Heart right ventricle (tissue), 16 donors: ENCODE measurements at regions not wholly inside any gene's neighbourhood (a gene's known extent, or its start where the extent isn't known, plus 50 kb on each side); places are given as distances from the start of the nearest gene placed in this dataset.

Experiments
- ATAC-seq, 8 donors: fragments of 200-7000 bp; cut with Tn5 transposase; one replicate each; pipeline ENCODE4 v1.9.1; 2020; ENCODE audit warnings: mild to moderate bottlenecking in 8 of 8, moderate library complexity in 8 of 8, moderate number of reproducible peaks in 1 of 8
- DNase-seq, 2 donors: peaks; one replicate each; pipeline ENCODE4 v3.0.0-alpha.2; 2020
- H3K27ac ChIP-seq, 10 donors: fragments of 200-600 bp; sonication (generic) in 2 of 10; one replicate each; pipeline versions ENCODE4 v1.5.0 to v1.8.0; 2020 to 2022; ENCODE audit warnings: mild to moderate bottlenecking in 3 of 10
- H3K27me3 ChIP-seq, 7 donors: fragments of 200-600 bp; one replicate each; pipeline ENCODE4 v1.8.0; 2021 to 2022; ENCODE audit warnings: mild to moderate bottlenecking in 2 of 7
- H3K36me3 ChIP-seq, 9 donors: fragments of 200-600 bp; sonication (generic) in 1 of 9; one replicate each; pipeline versions ENCODE4 v1.5.0 to v1.8.0; 2020 to 2022; ENCODE audit warnings: mild to moderate bottlenecking in 2 of 9
- H3K4me1 ChIP-seq, 9 donors: fragments of 200-600 bp; sonication (generic) in 1 of 9; one replicate each; pipeline versions ENCODE4 v1.5.0 to v1.8.0; 2020 to 2022; ENCODE audit warnings: mild to moderate bottlenecking in 4 of 9
- H3K4me3 ChIP-seq, 10 donors: fragments of 200-600 bp; sonication (generic) in 2 of 10; one replicate each; pipeline versions ENCODE4 v1.5.0 to v1.8.0; 2020 to 2022; ENCODE audit warnings: mild to moderate bottlenecking in 7 of 10, moderate library complexity in 2 of 10
- H3K9me3 ChIP-seq, 11 donors: fragments of 200-600 bp in 10 of 11; sonication (generic) in 2 of 11; one replicate each; pipeline versions ENCODE4 v1.5.0 to v1.8.0; 2013 to 2022; ENCODE audit warnings: mild to moderate bottlenecking in 2 of 11, control low read depth in 1 of 11, moderate library complexity in 1 of 11
- WGBS, 2 donors: extraction: QIAGEN DNeasy Blood & Tissue Kit; methylation state at CpG; one replicate each; pipeline ENCODE4 v1.1.7; 2013; ENCODE audit warnings: inconsistent platforms in 1 of 2; 5-methylcytosine and 5-hydroxymethylcytosine counted together
- intact Hi-C, 10 donors: fragments of 100-400 bp; cut with DNase I; formaldehyde crosslinking; loops; one replicate each; pipeline versions ENCODE4 v1.11.1 to v1.14.2; 2022
- TF ChIP-seq, protein P1 (sequence below), 9 donors: fragments of 200-600 bp; sonication (generic) in 2 of 9; IDR thresholded peaks; one replicate each; pipeline versions ENCODE4 v1.5.0 to v1.8.0; 2021 to 2022; ENCODE audit warnings: antibody characterized with exemption in 9 of 9, mild to moderate bottlenecking in 5 of 9, moderate library complexity in 1 of 9
- donor health status: Arrhythmogenic right ventricular cardiomyopathy.
- donor health status: ischemic (EF 13 %, LVEDD 7.1; RV severe dilation, severe dysfunction).
- donor health status: healthy with polysubstance abuse.
- donor health status: DM: no; HTN: yes; CAD: no.
- donor health status: DM: no; HTN: no; CAD: no.
- donor health status: ischemic (EF 25% LVEDD 6.9; RV normal size, moderate dysfunction).
- donor health status: ischemic (EF 25% LVEDD 5.7; RV mildly dilated, moderate dysfunction).
- donor health status: healthy.
- donor health status: DM: yes; HTN: yes; CAD: no.
- donor health status: Ischemic cardiomyopathy.
- donor health status: ischemic (EF 35%, LVEDD 5.7; RV mildly dilated, moderate dysfunction).
- donor health status: nonischemic (EF 11% LVEDD 7.7; RV severe dilation, severe dysfunction).
- donor health status: DM: yes; HTN: yes; CAD: no.
- donor health status: PGD.
- donor health status: ischemic (EF 29% LVEDD 5.4; RV normal size, mild dysfunction).
- donor health status: nonischemic (EF 23%, LVEDD 6.1; RV moderate dilation, normal function).

DNA sequence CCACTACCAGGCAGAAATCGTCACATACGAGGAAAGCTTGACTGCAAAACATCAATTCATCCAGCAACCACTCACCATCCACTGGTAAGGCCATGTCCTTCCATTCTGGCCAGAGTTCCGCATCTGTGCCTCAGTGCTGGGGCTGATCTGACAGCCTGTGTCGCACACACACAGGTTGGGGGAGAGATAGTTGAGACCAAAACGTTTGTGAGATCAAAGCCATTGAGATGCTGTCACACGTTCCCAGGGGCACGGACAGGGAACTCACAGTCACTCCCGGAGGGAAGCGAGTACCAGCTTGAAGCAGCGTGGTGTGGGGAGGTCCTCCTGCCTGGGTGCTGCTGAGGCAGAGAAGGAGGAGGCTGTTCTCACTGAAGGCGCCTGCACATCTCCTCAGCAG, 458.5 kb upstream of the SALL3 start:
- intact Hi-C loops, result loop anchor here in 1 of 10 donors (10.0 kb wide), 1 partner anchor 64 kb away; no protein-coding TSS in a partner anchor
- no peaks in the 10 kb centered on the region for H3K9me3 ChIP-seq
- no peak overlapping the region for H3K27ac ChIP-seq
- H3K4me3 ChIP-seq, result no peak overlapping the region
- WGBS, 2 donors, result 76 to 82% methylated on average over 11 of the region's 11 CpGs
- H3K36me3 ChIP-seq, result no peaks in the 10 kb centered on the region
- peaks cover 0 to 9% (median 0%) of the 10 kb centered on the region in 7 donors for H3K27me3 ChIP-seq
- ATAC-seq, result no peak
- no peak for DNase-seq
- H3K4me1 ChIP-seq, result peaks cover 0 to 7% (median 0%) of the 10 kb centered on the region in 9 donors
- TF ChIP-seq, protein P1, sequence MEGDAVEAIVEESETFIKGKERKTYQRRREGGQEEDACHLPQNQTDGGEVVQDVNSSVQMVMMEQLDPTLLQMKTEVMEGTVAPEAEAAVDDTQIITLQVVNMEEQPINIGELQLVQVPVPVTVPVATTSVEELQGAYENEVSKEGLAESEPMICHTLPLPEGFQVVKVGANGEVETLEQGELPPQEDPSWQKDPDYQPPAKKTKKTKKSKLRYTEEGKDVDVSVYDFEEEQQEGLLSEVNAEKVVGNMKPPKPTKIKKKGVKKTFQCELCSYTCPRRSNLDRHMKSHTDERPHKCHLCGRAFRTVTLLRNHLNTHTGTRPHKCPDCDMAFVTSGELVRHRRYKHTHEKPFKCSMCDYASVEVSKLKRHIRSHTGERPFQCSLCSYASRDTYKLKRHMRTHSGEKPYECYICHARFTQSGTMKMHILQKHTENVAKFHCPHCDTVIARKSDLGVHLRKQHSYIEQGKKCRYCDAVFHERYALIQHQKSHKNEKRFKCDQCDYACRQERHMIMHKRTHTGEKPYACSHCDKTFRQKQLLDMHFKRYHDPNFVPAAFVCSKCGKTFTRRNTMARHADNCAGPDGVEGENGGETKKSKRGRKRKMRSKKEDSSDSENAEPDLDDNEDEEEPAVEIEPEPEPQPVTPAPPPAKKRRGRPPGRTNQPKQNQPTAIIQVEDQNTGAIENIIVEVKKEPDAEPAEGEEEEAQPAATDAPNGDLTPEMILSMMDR (IDR thresholded peaks at IDR 0.05), result no peak

DNA sequence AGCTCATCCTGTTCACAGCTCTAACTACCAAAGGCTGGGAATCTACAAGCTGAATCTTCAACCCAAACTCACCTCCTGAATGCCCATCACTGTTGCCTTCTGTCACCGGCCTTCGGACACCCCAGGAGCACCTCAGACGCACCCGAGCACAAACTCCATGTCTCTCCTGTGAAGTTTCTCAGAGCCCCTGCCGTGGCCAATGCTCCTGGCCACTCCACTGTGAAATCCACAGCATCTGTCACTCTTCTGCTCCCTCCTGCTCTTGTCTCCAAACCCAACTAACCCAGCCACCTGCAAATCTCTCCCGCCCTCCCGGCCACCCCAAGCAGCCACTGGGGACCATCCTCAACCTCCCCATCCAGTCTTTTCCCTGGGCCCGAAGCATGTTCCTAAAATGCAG, 457.9 kb upstream of the SALL3 start:
- peaks cover 0 to 9% (median 0%) of the 10 kb centered on the region in 7 donors for H3K27me3 ChIP-seq
- peaks cover 0 to 9% (median 4%) of the 10 kb centered on the region in 9 donors for H3K4me1 ChIP-seq
- TF ChIP-seq, protein P1 (IDR thresholded peaks at IDR 0.05), result no peak
- no peak overlapping the region for H3K27ac ChIP-seq
- H3K36me3 ChIP-seq, result no peaks in the 10 kb centered on the region
- DNase-seq, result no peak
- no peak overlapping the region for H3K4me3 ChIP-seq
- WGBS, 2 donors, result 90 to 91% methylated on average over 8 of the region's 8 CpGs
- no peak for ATAC-seq
- intact Hi-C loops, result loop anchor here in 1 of 10 donors (10.0 kb wide), 1 partner anchor 63 kb away; no protein-coding TSS in a partner anchor
- H3K9me3 ChIP-seq, result no peaks in the 10 kb centered on the region

DNA sequence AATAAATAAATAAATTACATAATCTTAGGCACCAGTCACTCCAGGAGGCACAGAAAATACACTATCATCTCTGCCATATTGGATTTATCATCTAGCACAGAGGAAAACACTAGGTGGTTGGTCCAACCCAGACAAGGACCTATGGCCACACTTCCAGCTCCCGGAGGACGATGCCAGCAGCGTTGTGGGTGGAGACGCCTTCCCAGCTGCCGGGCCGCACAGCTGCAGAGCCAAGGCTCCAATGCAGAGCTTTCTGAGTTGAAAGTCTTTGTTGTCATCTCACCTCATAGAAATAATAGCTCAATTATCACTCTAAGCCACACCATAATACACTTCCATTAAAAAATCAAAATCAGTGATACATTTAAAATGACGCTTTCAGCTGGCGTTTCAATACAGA, 457.1 kb upstream of the SALL3 start:
- no peak overlapping the region for H3K4me3 ChIP-seq
- H3K27me3 ChIP-seq, result peaks cover 0 to 10% (median 4%) of the 10 kb centered on the region in 7 donors
- intact Hi-C loops, result loop anchor here in 1 of 10 donors (10.0 kb wide), 1 partner anchor 62 kb away; no protein-coding TSS in a partner anchor
- H3K36me3 ChIP-seq, result no peaks in the 10 kb centered on the region
- H3K9me3 ChIP-seq, result no peaks in the 10 kb centered on the region
- peaks cover 0 to 14% (median 8%) of the 10 kb centered on the region in 9 donors for H3K4me1 ChIP-seq
- no peak overlapping the region for H3K27ac ChIP-seq
- DNase-seq (no peak), ATAC-seq (no peak)
- 93 to 96% methylated on average over 8 of the region's 8 CpGs for WGBS, 2 donors
- TF ChIP-seq, protein P1 (IDR thresholded peaks at IDR 0.05), result no peak

DNA sequence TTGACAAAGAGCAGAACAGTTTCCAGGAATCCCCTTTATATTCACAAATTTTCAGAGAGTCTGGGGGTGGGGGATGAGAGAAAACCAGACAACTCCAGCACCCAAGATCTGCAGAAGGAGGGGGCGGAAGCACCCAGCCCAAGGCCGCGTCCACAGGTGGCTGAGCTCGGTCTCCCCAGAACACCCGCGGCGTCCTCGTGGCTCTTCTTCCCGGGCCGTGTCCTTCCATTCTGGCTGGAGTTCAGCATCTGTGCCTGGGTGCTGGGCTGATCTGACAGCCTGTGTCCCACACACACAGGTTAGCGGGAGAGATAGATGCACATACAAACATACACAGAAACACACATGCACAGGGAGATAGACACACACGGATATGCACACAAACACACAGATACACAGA, 455.8 kb upstream of the SALL3 start:
- intact Hi-C loops, result loop anchor here in 1 of 10 donors (10.0 kb wide), 1 partner anchor 61 kb away; no protein-coding TSS in a partner anchor
- Histone ChIP-seq H3K27ac (no peak overlapping the region), H3K4me3 (no peak overlapping the region), H3K4me1 (peaks cover 0 to 14% (median 8%) of the 10 kb centered on the region in 9 donors), H3K9me3 (no peaks in the 10 kb centered on the region), H3K36me3 (no peaks in the 10 kb centered on the region), H3K27me3 (peaks cover 0 to 16% (median 6%) of the 10 kb centered on the region in 7 donors)
- WGBS, 2 donors, result 84 to 89% methylated on average over 12 of the region's 12 CpGs
- TF ChIP-seq, protein P1 (IDR thresholded peaks at IDR 0.05), result no peak
- DNase-seq (no peak), ATAC-seq (no peak)
